ENCODE measurements at regions not wholly inside any gene's neighbourhood (a gene's known extent, or its start where the extent isn't known, plus 50 kb on each side); places are given as distances from the start of the nearest gene placed in this dataset.

DNA sequence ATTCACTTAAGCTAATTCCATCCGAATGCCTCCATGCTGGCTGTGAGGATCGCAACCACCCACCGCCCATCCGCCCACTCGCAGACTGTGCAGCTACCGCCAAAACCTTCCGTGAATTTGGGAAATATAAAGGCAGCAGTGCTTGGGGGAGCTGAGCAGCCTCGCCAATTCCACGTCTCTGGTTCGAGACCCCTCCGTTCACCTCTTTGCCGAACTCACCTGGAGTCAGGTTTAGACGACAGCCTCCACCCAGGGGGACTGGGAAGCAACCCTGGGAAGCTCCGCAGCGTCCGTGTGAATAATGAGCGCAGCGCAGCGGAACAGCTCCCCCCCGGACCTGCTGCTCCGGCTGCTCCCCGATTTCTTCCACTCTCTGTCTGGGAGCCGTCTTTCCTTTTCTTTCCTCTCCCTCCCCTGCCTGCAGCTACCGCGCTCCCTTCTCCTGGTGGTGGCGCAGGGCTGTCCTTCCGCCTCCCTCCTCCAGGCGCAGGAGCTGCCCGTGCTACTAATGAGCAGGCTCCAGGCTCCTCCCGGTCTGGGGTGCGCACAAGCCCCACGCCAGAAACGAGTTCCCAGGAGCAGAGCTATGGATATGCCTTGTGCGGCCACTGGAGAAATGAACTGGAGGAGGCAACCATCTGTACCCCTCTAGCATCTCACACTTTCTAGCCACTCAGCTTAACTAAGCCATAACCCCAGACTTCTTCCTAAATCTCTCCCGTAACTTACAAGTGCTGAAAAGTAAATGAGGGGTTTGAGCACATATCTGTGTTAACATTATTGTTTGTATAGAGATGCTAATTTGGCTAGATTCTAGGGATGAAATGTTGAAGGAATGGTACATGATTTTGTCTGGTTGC is 107.3 kb downstream of the XKR3 start (continued):
- TF ChIP-seq, protein P1, sequence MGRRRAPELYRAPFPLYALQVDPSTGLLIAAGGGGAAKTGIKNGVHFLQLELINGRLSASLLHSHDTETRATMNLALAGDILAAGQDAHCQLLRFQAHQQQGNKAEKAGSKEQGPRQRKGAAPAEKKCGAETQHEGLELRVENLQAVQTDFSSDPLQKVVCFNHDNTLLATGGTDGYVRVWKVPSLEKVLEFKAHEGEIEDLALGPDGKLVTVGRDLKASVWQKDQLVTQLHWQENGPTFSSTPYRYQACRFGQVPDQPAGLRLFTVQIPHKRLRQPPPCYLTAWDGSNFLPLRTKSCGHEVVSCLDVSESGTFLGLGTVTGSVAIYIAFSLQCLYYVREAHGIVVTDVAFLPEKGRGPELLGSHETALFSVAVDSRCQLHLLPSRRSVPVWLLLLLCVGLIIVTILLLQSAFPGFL (CRISPR knock-in tag; IDR thresholded peaks at IDR 0.05), result no peak
- TF ChIP-seq, protein P2, sequence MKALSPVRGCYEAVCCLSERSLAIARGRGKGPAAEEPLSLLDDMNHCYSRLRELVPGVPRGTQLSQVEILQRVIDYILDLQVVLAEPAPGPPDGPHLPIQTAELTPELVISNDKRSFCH (CRISPR knock-in tag; IDR thresholded peaks at IDR 0.05), result no peak
- TF ChIP-seq, protein P2 (tag; IDR thresholded peaks at IDR 0.05), result no peak
- TF ChIP-seq TAF15 (IDR thresholded peaks at IDR 0.05; ENCODE audit: low read depth, low read length) (peak; percentile 81; the same call in 1 of the 2 replicates), CBX8 (IDR thresholded peaks at IDR 0.05; ENCODE audit: borderline replicate concordance, extremely low read depth, low read depth, low read length, poor library complexity, severe bottlenecking) (peak; percentile 86), ZNF263 (CRISPR knock-in tag; IDR thresholded peaks at IDR 0.05; ENCODE audit: borderline replicate concordance) (peak; percentile 73), HDAC6 (IDR thresholded peaks at IDR 0.05; ENCODE audit: low read depth, low read length) (no peak), VEZF1 (CRISPR knock-in tag; IDR thresholded peaks at IDR 0.05) (no peak), EGR1 (conservative IDR thresholded peaks at IDR 0.05) (peak; percentile 68), EWSR1 (IDR thresholded peaks at IDR 0.05; ENCODE audit: borderline replicate concordance, low read depth, partially characterized antibody) (no peak), RNF2 (IDR thresholded peaks at IDR 0.05) (0 out of 2 replicates have a peak, but pooled peaks have one; percentile 19), PRPF4 (IDR thresholded peaks at IDR 0.05; ENCODE audit: insufficient read depth, low read depth, low read length, poor library complexity, severe bottlenecking) (no peak), ELF4 (CRISPR knock-in tag; IDR thresholded peaks at IDR 0.05) (peak; percentile 35; the same call in 1 of the 2 replicates), HNRNPK (IDR thresholded peaks at IDR 0.05; ENCODE audit: low read depth, low read length, poor library complexity, severe bottlenecking) (no peak), ZFP1 (CRISPR knock-in tag; IDR thresholded peaks at IDR 0.05) (no peak), RAD21 (CRISPR knock-in tag; conservative IDR thresholded peaks at IDR 0.05 in 1 of 2, IDR thresholded peaks at IDR 0.05 in 1 of 2) (peak in 1 of 2 experiments; percentile 30; a peak in 1 of 4 replicates), BHLHE40 (IDR thresholded peaks at IDR 0.05; ENCODE audit: low read length) (peak; percentile 30), NR2C1 (IDR thresholded peaks at IDR 0.05) (no peak), NR2C1 (tag; IDR thresholded peaks at IDR 0.05) (no peak), U2AF2 (optimal IDR thresholded peaks at IDR 0.05; ENCODE audit: low read depth, low read length) (no peak), RHOXF2B (CRISPR knock-in tag; conservative IDR thresholded peaks at IDR 0.05) (no peak), NR4A1 (CRISPR knock-in tag; IDR thresholded peaks at IDR 0.05) (peak; percentile 47; the same call in 1 of the 2 replicates), NR4A1 (tag; IDR thresholded peaks at IDR 0.05) (no peak), IRF2 (CRISPR knock-in tag; IDR thresholded peaks at IDR 0.05) (peak; percentile 52; the same call in 1 of the 2 replicates)

All from K562 (cell line).